Osteocyte (in vitro differentiated cells): ENCODE measurements at regions not wholly inside any gene's neighbourhood (a gene's known extent, or its start where the extent isn't known, plus 50 kb on each side); places are given as distances from the start of the nearest gene placed in this dataset.

Experiments used
- DNase-seq: peaks from one replicate; pipeline ENCODE4 v3.0.0; 2021; ENCODE audit warnings: mixed read lengths; ENCODE audit not compliant: unreplicated experiment; ENCODE audit errors: extremely low spot score
- H3K27ac Mint-ChIP-seq: one replicate; pipeline ENCODE4 v1.8.0; 2021; ENCODE audit warnings: mild to moderate bottlenecking, mixed read lengths; ENCODE audit not compliant: unreplicated experiment
- H3K27me3 Mint-ChIP-seq: one replicate; pipeline ENCODE4 v1.8.0; 2021; ENCODE audit warnings: mixed read lengths; ENCODE audit not compliant: unreplicated experiment
- H3K36me3 Mint-ChIP-seq: one replicate; pipeline ENCODE4 v1.8.0; 2021; ENCODE audit warnings: mixed read lengths; ENCODE audit not compliant: unreplicated experiment
- H3K4me1 Mint-ChIP-seq: one replicate; pipeline ENCODE4 v1.8.0; 2021; ENCODE audit warnings: mixed read lengths; ENCODE audit not compliant: unreplicated experiment
- H3K4me3 Mint-ChIP-seq: one replicate; pipeline ENCODE4 v1.8.0; 2021; ENCODE audit warnings: mild to moderate bottlenecking, moderate library complexity, mixed read lengths; ENCODE audit not compliant: unreplicated experiment
- H3K9me3 Mint-ChIP-seq: one replicate; pipeline ENCODE4 v1.8.0; 2021; ENCODE audit warnings: mixed read lengths; ENCODE audit not compliant: unreplicated experiment
- TF ChIP-seq, protein P1 (sequence below): fragments of 200-600 bp; sonication (generic); IDR thresholded peaks from 2 replicates; pipeline ENCODE4 v1.5.0; 2021; ENCODE audit warnings: antibody characterized with exemption, mild to moderate bottlenecking, moderate library complexity

DNA sequence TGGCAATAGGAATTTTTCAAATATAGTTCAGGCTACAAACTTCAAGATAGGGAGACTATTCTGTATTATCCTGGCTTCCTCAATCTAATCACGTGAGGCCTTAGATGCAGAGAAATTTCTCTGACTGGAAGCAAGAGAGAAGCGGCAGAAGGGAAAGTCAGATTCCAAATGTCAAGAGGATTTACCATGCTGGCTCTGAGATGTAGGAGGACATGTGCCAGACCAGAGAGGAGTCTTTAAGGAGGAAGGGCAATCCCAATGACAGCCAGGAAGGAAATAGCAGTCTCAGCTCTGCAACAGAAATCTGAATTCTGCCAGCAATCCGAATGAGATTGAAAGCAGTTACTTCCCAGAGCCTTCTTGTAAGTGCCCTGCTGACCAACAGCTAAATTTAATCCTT, 57.4 kb downstream of the NUTM2E start:
- H3K4me3 Mint-ChIP-seq = no peak overlapping the region
- no peaks in the 10 kb centered on the region for H3K9me3 Mint-ChIP-seq
- no peaks in the 10 kb centered on the region for H3K4me1 Mint-ChIP-seq
- H3K27ac Mint-ChIP-seq = no peak overlapping the region
- H3K36me3 Mint-ChIP-seq = no peaks in the 10 kb centered on the region
- peaks cover 53% of the 10 kb centered on the region for H3K27me3 Mint-ChIP-seq
- TF ChIP-seq, protein P1, sequence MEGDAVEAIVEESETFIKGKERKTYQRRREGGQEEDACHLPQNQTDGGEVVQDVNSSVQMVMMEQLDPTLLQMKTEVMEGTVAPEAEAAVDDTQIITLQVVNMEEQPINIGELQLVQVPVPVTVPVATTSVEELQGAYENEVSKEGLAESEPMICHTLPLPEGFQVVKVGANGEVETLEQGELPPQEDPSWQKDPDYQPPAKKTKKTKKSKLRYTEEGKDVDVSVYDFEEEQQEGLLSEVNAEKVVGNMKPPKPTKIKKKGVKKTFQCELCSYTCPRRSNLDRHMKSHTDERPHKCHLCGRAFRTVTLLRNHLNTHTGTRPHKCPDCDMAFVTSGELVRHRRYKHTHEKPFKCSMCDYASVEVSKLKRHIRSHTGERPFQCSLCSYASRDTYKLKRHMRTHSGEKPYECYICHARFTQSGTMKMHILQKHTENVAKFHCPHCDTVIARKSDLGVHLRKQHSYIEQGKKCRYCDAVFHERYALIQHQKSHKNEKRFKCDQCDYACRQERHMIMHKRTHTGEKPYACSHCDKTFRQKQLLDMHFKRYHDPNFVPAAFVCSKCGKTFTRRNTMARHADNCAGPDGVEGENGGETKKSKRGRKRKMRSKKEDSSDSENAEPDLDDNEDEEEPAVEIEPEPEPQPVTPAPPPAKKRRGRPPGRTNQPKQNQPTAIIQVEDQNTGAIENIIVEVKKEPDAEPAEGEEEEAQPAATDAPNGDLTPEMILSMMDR = no peak
- no peak for DNase-seq

DNA sequence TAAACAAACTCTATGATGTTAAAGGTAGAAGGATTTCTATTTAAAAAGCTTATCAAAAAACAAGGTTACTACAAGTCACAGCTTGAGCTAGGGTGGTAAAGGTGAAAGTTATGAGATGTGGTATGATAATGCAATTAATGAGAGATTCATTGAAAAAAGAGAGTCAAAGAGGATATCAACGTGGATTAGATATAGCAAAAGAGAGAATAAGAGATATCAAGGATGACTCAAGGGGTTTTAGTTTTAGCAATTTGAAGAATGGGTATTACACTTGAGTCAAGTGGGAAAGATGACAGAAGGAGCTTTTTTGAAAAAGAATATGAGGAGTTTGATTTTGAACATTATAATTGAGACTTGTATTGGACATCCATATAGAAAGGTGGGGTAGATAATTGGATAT, 59.8 kb downstream of the NUTM2E start:
- H3K4me3 Mint-ChIP-seq = no peak overlapping the region
- no peak overlapping the region for H3K27ac Mint-ChIP-seq
- peaks cover 53% of the 10 kb centered on the region for H3K27me3 Mint-ChIP-seq
- no peak for DNase-seq
- TF ChIP-seq, protein P1 = no peak
- no peaks in the 10 kb centered on the region for H3K4me1 Mint-ChIP-seq
- no peaks in the 10 kb centered on the region for H3K9me3 Mint-ChIP-seq
- H3K36me3 Mint-ChIP-seq = no peaks in the 10 kb centered on the region
